ENCODE measurements at regions not wholly inside any gene's neighbourhood (a gene's known extent, or its start where the extent isn't known, plus 50 kb on each side); places are given as distances from the start of the nearest gene placed in this dataset.
"Not testable (repeated sequence)": the region's sequence is repeated elsewhere in the genome, so short reads cannot be mapped to it uniquely, and the experiment has no call there.

DNA sequence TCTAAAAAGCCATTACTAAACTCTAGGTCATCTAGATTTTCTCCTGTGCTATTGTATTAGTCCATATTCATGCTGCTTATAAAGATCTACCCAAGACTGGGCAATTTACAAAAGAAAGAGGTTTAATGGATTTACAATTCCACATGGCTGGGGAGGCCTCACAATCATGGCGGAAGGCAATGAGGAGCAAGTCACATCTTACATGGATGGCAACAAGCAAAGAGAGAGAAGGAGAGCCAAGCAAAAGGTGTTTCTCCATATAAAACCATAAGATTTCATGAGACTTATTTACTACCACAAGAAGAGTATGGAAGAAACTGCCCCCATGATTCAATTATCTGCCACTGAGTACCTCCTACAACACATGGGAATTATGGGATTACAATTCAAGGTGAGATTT is 69.6 kb upstream of the CCDC6 start:
- DNase-seq (ENCODE audit: low spot score); H3K27ac Mint-ChIP-seq; POLR2A ChIA-PET; H3K27me3 Mint-ChIP-seq (ENCODE audit: low read depth); ATAC-seq; CTCF ChIA-PET; H3K4me3 Mint-ChIP-seq; H3K4me1 Mint-ChIP-seq: not testable (repeated sequence)
- Mint-ChIP-seq H3K9me3 (peaks cover 25% of the 10 kb centered on the region), H3K36me3 (peaks cover 25% of the 10 kb centered on the region)

DNA sequence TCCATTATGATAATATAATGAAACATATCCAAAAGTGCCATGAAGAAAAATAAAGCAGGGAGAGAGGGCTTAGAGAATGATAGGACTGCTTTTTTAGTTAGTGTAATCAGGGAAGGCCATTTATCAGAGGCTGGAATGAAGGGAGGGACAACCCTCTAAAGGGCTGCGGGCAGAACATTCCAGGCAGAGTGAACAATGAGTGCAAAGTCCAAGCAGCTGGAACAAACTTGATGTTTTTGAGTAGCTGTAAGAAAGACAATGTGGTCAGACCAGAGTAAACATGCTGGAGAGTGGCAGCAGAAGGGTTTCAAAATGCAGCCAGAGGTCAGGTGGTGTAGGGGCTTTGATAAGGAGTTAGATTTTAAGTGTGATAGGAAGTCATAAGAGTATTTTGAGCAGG is 65.6 kb upstream of the CCDC6 start:
- ChIA-PET CTCF (interaction anchor here (1.2 to 1.5 kb wide), 3 partner anchors 17 to 141 kb away, joined by 3 to 6 read pairs (median 6); partner anchors contain the start of gene CCDC6), POLR2A (no interaction called here)
- no peaks in the 10 kb centered on the region for H3K27me3 Mint-ChIP-seq (ENCODE audit: low read depth)
- no peak for ATAC-seq
- no peak for DNase-seq (ENCODE audit: low spot score)
- peaks cover 4% of the 10 kb centered on the region for H3K4me1 Mint-ChIP-seq
- no peak overlapping the region for H3K27ac Mint-ChIP-seq
- peaks cover 9% of the 10 kb centered on the region for H3K36me3 Mint-ChIP-seq
- peaks cover 11% of the 10 kb centered on the region for H3K9me3 Mint-ChIP-seq
- TF ChIP-seq, protein P1, sequence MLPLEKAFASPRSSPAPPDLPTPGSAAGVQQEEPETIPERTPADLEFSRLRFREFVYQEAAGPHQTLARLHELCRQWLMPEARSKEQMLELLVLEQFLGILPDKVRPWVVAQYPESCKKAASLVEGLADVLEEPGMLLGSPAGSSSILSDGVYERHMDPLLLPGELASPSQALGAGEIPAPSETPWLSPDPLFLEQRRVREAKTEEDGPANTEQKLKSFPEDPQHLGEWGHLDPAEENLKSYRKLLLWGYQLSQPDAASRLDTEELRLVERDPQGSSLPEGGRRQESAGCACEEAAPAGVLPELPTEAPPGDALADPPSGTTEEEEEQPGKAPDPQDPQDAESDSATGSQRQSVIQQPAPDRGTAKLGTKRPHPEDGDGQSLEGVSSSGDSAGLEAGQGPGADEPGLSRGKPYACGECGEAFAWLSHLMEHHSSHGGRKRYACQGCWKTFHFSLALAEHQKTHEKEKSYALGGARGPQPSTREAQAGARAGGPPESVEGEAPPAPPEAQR (CRISPR knock-in tag; IDR thresholded peaks at IDR 0.05) = no peak
- TF ChIP-seq JAZF1 (CRISPR knock-in tag; IDR thresholded peaks at IDR 0.05) (no peak), KAT7 (CRISPR knock-in tag; IDR thresholded peaks at IDR 0.05; ENCODE audit: borderline replicate concordance) (no peak), FOXJ3 (CRISPR knock-in tag; IDR thresholded peaks at IDR 0.05; ENCODE audit: borderline replicate concordance) (no peak), ELF4 (CRISPR knock-in tag; IDR thresholded peaks at IDR 0.05; ENCODE audit: low read depth) (no peak), FOXP1 (CRISPR knock-in tag; IDR thresholded peaks at IDR 0.05; ENCODE audit: borderline replicate concordance) (no peak), IRF2 (CRISPR knock-in tag; IDR thresholded peaks at IDR 0.05; ENCODE audit: borderline replicate concordance, low read depth) (no peak)
- TF ChIP-seq, protein P2, sequence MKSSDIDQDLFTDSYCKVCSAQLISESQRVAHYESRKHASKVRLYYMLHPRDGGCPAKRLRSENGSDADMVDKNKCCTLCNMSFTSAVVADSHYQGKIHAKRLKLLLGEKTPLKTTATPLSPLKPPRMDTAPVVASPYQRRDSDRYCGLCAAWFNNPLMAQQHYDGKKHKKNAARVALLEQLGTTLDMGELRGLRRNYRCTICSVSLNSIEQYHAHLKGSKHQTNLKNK (CRISPR knock-in tag; IDR thresholded peaks at IDR 0.05) = no peak
- TF ChIP-seq, protein P3, sequence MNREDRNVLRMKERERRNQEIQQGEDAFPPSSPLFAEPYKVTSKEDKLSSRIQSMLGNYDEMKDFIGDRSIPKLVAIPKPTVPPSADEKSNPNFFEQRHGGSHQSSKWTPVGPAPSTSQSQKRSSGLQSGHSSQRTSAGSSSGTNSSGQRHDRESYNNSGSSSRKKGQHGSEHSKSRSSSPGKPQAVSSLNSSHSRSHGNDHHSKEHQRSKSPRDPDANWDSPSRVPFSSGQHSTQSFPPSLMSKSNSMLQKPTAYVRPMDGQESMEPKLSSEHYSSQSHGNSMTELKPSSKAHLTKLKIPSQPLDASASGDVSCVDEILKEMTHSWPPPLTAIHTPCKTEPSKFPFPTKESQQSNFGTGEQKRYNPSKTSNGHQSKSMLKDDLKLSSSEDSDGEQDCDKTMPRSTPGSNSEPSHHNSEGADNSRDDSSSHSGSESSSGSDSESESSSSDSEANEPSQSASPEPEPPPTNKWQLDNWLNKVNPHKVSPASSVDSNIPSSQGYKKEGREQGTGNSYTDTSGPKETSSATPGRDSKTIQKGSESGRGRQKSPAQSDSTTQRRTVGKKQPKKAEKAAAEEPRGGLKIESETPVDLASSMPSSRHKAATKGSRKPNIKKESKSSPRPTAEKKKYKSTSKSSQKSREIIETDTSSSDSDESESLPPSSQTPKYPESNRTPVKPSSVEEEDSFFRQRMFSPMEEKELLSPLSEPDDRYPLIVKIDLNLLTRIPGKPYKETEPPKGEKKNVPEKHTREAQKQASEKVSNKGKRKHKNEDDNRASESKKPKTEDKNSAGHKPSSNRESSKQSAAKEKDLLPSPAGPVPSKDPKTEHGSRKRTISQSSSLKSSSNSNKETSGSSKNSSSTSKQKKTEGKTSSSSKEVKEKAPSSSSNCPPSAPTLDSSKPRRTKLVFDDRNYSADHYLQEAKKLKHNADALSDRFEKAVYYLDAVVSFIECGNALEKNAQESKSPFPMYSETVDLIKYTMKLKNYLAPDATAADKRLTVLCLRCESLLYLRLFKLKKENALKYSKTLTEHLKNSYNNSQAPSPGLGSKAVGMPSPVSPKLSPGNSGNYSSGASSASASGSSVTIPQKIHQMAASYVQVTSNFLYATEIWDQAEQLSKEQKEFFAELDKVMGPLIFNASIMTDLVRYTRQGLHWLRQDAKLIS (CRISPR knock-in tag; IDR thresholded peaks at IDR 0.05; ENCODE audit: borderline replicate concordance) = no peak
- no peak overlapping the region for H3K4me3 Mint-ChIP-seq

- DNase-seq (ENCODE audit: low spot score) (peak; percentile 35), ATAC-seq (peak; percentile 95)
- peaks cover 16% of the 10 kb centered on the region for H3K4me1 Mint-ChIP-seq
- no peaks in the 10 kb centered on the region for H3K27me3 Mint-ChIP-seq (ENCODE audit: low read depth)
- H3K9me3 Mint-ChIP-seq = peaks cover 5% of the 10 kb centered on the region
- CTCF ChIA-PET = interaction anchor here (0.6 to 1.5 kb wide), 6 partner anchors 11 to 140 kb away, joined by 3 to 7 read pairs (median 4); partner anchors contain the start of gene CCDC6
- no peak for TF ChIP-seq MAX (CRISPR knock-in tag; IDR thresholded peaks at IDR 0.05)
- TF ChIP-seq ESRRA (CRISPR knock-in tag; IDR thresholded peaks at IDR 0.05; ENCODE audit: borderline replicate concordance) = no peak
- TF ChIP-seq ZNF317 (CRISPR knock-in tag; IDR thresholded peaks at IDR 0.05; ENCODE audit: borderline replicate concordance, low read depth) = no peak
- TF ChIP-seq, protein P1 (CRISPR knock-in tag; IDR thresholded peaks at IDR 0.05) = no peak
- no peak for TF ChIP-seq SMAD3 (CRISPR knock-in tag; IDR thresholded peaks at IDR 0.05; ENCODE audit: borderline replicate concordance)
- TF ChIP-seq, protein P4, sequence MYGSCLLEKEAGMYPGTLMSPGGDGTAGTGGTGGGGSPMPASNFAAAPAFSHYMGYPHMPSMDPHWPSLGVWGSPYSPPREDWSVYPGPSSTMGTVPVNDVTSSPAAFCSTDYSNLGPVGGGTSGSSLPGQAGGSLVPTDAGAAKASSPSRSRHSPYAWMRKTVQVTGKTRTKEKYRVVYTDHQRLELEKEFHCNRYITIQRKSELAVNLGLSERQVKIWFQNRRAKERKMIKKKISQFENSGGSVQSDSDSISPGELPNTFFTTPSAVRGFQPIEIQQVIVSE (CRISPR knock-in tag; IDR thresholded peaks at IDR 0.05; ENCODE audit: borderline replicate concordance) = no peak
- no peak for TF ChIP-seq ZNF423 (CRISPR knock-in tag; IDR thresholded peaks at IDR 0.05)
- no peak overlapping the region for H3K27ac Mint-ChIP-seq
- peaks cover 2% of the 10 kb centered on the region for H3K36me3 Mint-ChIP-seq
- H3K4me3 Mint-ChIP-seq = no peak overlapping the region
- POLR2A ChIA-PET = interaction anchor here (1.8 kb wide), 1 partner anchor 62 kb away, joined by 6 read pairs; no protein-coding TSS in a partner anchor
These were observed 64.3 kb upstream of the CCDC6 start for GRCh38 chr10:59970396-59971368.

Measured in WTC11 (cell line).